BLaER1 (cell line): ENCODE measurements at regions not wholly inside any gene's neighbourhood (a gene's known extent, or its start where the extent isn't known, plus 50 kb on each side); places are given as distances from the start of the nearest gene placed in this dataset.
"Not testable (repeated sequence)": the region's sequence is repeated elsewhere in the genome, so short reads cannot be mapped to it uniquely, and the experiment has no call there.

Experiments
- H3K27ac ChIP-seq: shearing (Covaris generic); formaldehyde crosslinking; 2 replicates; pipeline ENCODE4 v1.8.1; 2022
- H3K27me3 ChIP-seq: shearing (Covaris generic); formaldehyde crosslinking; 2 replicates; pipeline ENCODE4 v1.8.1; 2022
- H3K36me3 ChIP-seq: shearing (Covaris generic); formaldehyde crosslinking; 2 replicates; pipeline ENCODE4 v1.8.1; 2022
- H3K4me1 ChIP-seq: shearing (Covaris generic); formaldehyde crosslinking; 2 replicates; pipeline ENCODE4 v1.8.1; 2022
- H3K4me2 ChIP-seq: shearing (Covaris generic); formaldehyde crosslinking; 2 replicates; pipeline ENCODE4 v1.8.1; 2022
- H3K4me3 ChIP-seq: shearing (Covaris generic); formaldehyde crosslinking; 2 replicates; pipeline ENCODE4 v1.8.1; 2022
- H3K9ac ChIP-seq: shearing (Covaris generic); formaldehyde crosslinking; 2 replicates; pipeline ENCODE4 v1.8.1; 2022
- H3K9me3 ChIP-seq: shearing (Covaris generic); formaldehyde crosslinking; 2 replicates; pipeline ENCODE4 v1.8.1; 2022
- H4K20me1 ChIP-seq: shearing (Covaris generic); formaldehyde crosslinking; 2 replicates; pipeline ENCODE4 v1.8.1; 2022
- Cebpa-rat ChIP-seq: shearing (Covaris generic); IDR thresholded peaks from 2 replicates; pipeline ENCODE4 v1.8.1; 2022

GRCh38 chr16:48734220-48734619 is 124.2 kb upstream of the N4BP1 start:
- Histone ChIP-seq H3K9ac (no peak overlapping the region), H3K4me2 (no peak overlapping the region), H3K9me3 (no peaks in the 10 kb centered on the region), H3K27ac (no peak overlapping the region), H3K36me3 (no peaks in the 10 kb centered on the region), H3K27me3 (no peaks in the 10 kb centered on the region), H3K4me3 (no peak overlapping the region), H4K20me1 (no peaks in the 10 kb centered on the region), H3K4me1 (no peaks in the 10 kb centered on the region)
- no peak for TF ChIP-seq Cebpa-rat

DNA sequence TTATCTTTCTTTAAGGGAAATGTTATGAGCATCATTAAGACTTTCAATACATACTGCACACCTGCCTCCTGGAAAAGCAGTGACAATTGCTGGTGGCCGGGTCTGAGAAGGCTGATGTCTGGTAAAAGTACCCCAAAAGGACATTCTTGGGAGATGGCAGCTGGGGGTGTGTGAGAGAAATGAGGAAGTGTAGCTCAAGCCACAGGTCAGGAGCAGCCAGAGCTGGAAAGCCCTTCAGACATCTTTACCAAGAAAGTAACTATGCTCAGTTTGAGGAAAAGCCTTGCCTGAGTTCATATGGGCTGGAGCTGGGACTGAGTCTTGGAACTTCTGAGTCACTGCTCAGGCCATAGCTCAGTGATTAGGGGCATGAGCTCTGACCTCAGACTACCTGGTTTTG is 94.7 kb upstream of the N4BP1 start:
- H3K4me3 ChIP-seq = no peak overlapping the region
- no peak overlapping the region for H3K27ac ChIP-seq
- H4K20me1 ChIP-seq = no peaks in the 10 kb centered on the region
- H3K9me3 ChIP-seq = peaks cover 15% of the 10 kb centered on the region
- no peaks in the 10 kb centered on the region for H3K27me3 ChIP-seq
- TF ChIP-seq Cebpa-rat = no peak
- H3K36me3 ChIP-seq = no peaks in the 10 kb centered on the region
- H3K9ac ChIP-seq = no peak overlapping the region
- peaks cover 7% of the 10 kb centered on the region for H3K4me1 ChIP-seq
- no peak overlapping the region for H3K4me2 ChIP-seq

DNA sequence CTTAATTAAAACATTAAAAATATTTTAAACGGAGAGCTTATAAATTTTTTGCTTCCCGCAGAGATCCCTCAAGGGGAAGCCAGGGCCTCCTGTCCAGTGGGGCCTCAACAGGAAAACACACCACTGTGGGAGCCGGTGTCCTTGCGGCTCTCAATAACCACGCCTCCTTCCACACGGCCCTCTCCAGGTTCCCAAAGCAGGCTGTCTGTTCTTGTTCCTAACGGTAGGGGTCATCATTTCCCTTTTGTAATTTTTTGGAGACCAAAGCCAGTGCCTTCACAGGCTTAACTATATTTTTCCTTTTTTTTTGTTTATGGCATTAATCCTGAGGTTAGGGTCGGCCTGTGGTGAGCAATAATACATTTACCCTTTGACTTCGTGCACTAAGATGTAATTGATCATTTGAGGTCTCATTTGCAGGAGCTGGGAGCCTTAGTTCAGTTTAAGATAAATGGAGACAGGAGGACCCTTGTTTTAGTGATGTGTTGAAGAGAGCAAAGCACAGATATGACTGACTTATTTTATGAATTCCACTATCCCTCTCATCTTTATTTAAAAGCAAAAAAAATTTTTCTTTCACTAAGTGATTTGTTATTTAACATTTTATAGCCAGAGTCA is 77.5 kb upstream of the N4BP1 start:
- Histone ChIP-seq H3K27ac (no peak overlapping the region), H3K4me1 (peaks cover 26% of the 10 kb centered on the region)

DNA sequence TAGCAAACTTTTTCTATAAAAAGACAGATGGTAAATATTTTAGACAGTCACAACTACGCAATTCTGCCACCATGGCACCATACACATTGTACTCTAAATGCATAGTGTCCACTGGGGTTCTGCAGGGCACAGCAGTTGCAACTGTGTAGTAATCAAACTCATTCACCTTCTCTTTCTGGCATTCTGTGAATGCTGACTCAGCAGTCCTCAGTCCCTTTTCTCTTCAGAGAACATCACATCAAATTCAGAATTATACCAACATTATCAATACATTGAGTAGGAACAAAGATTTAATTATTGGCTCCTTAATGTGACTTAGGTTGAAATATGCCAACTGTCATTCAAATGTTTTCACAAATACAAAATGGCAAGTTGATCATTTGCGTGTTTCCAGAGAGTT is 74.2 kb upstream of the N4BP1 start:
- Histone ChIP-seq H3K9ac (no peak overlapping the region), H3K4me2 (no peak overlapping the region), H3K27ac (no peak overlapping the region), H3K9me3 (no peaks in the 10 kb centered on the region), H4K20me1 (no peaks in the 10 kb centered on the region), H3K36me3 (no peaks in the 10 kb centered on the region), H3K27me3 (no peaks in the 10 kb centered on the region), H3K4me3 (no peak overlapping the region), H3K4me1 (peaks cover 29% of the 10 kb centered on the region)
- TF ChIP-seq Cebpa-rat = no peak

More for the DNA sequence above, 77.5 kb upstream of the N4BP1 start:
- no peaks in the 10 kb centered on the region for H3K27me3 ChIP-seq
- no peaks in the 10 kb centered on the region for H3K36me3 ChIP-seq
- no peak overlapping the region for H3K9ac ChIP-seq
- H4K20me1 ChIP-seq = no peaks in the 10 kb centered on the region
- no peaks in the 10 kb centered on the region for H3K9me3 ChIP-seq
- peak overlapping the region; percentile 18; the same call in 1 of the 2 replicates for H3K4me2 ChIP-seq
- H3K4me3 ChIP-seq = no peak overlapping the region
- TF ChIP-seq Cebpa-rat = no peak

DNA sequence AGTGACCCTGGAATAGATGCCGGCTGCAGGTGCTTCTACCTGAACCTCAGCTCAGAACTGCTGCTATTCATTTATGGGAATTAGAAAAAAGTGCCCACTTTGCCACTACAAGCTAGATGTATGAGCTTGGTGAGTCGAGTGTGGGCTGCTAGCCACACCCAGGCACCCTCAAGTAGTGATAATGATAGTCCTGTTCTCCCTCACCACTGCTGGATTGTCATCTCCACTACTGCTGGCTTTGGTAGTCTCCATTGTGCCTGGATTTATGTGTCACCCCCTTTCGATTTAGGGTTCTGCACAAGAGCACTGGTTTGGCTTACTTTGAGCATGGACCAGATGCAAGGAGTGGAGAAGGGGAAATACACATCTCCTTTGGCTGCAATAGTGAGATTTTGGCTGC is 73.0 kb upstream of the N4BP1 start:
- Histone ChIP-seq H3K4me1 (peaks cover 29% of the 10 kb centered on the region), H3K27me3 (no peaks in the 10 kb centered on the region), H3K4me3 (no peak overlapping the region), H3K4me2 (no peak overlapping the region), H3K9ac (no peak overlapping the region), H3K9me3 (no peaks in the 10 kb centered on the region), H3K36me3 (no peaks in the 10 kb centered on the region), H3K27ac (no peak overlapping the region), H4K20me1 (no peaks in the 10 kb centered on the region)
- TF ChIP-seq Cebpa-rat = no peak

GRCh38 chr16:48681520-48681919 is 71.5 kb upstream of the N4BP1 start:
- no peak overlapping the region for H3K9ac ChIP-seq
- peaks cover 21% of the 10 kb centered on the region for H3K4me1 ChIP-seq
- H3K27ac ChIP-seq = no peak overlapping the region
- TF ChIP-seq Cebpa-rat = no peak
- no peak overlapping the region for H3K4me3 ChIP-seq
- H4K20me1 ChIP-seq = no peaks in the 10 kb centered on the region
- H3K36me3 ChIP-seq = no peaks in the 10 kb centered on the region
- no peak overlapping the region for H3K4me2 ChIP-seq
- no peaks in the 10 kb centered on the region for H3K9me3 ChIP-seq
- no peaks in the 10 kb centered on the region for H3K27me3 ChIP-seq

DNA sequence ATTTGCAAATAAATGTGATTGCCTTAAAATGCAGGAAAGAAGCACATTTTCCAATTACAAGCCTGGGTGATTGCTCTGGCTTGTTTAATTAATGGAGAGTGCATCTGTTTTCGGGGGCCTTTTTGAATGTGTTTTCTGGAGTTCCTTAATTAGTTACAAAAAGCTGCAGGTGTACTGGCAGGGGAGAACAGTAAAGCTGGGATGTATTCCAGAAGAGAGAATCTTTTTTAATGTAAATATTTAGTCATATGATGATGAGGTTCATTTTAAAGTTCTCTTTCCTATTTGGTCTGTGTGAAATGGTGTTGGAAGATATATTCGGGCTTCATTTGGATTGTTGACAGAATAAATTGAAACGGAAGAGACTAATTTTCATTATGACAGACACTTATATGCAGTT is 70.9 kb upstream of the N4BP1 start:
- no peak overlapping the region for H3K4me2 ChIP-seq
- H3K27me3 ChIP-seq = no peaks in the 10 kb centered on the region
- H4K20me1 ChIP-seq = no peaks in the 10 kb centered on the region
- no peak for TF ChIP-seq Cebpa-rat
- H3K27ac ChIP-seq = no peak overlapping the region
- no peak overlapping the region for H3K4me3 ChIP-seq
- H3K9ac ChIP-seq = no peak overlapping the region
- H3K36me3 ChIP-seq = no peaks in the 10 kb centered on the region
- H3K9me3 ChIP-seq = peaks cover under 1% of the 10 kb centered on the region; the same call in 1 of the 2 replicates
- H3K4me1 ChIP-seq = peaks cover 14% of the 10 kb centered on the region

DNA sequence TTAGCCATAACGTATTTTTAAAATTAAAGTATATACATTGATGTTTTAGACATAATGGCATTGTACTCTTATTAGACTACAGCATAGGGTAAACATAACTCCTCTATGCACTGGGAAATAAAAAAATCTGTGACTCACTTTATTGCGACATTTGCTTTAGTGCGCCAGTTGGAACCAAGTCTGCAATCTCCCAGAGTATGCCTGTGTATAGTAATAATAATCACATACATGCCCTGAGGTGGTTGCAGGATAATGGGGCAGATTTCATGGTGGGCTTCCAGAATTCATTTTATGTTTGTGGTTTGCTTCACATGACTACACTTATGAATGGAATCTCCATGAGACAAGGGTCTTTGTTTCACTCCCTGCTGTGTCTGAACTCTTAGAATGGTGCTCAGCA is 66.9 kb upstream of the N4BP1 start:
- H3K9ac ChIP-seq = no peak overlapping the region
- no peaks in the 10 kb centered on the region for H3K36me3 ChIP-seq
- no peaks in the 10 kb centered on the region for H4K20me1 ChIP-seq
- peaks cover 24% of the 10 kb centered on the region for H3K9me3 ChIP-seq
- no peak for TF ChIP-seq Cebpa-rat
- H3K27me3 ChIP-seq = no peaks in the 10 kb centered on the region
- no peak overlapping the region for H3K4me3 ChIP-seq
- no peak overlapping the region for H3K4me2 ChIP-seq
- H3K27ac ChIP-seq = no peak overlapping the region
- no peaks in the 10 kb centered on the region for H3K4me1 ChIP-seq

GRCh38 chr16:48668184-48668583 is 58.2 kb upstream of the N4BP1 start:
- not testable (repeated sequence) for H3K9ac ChIP-seq, H3K36me3 ChIP-seq, H3K4me1 ChIP-seq, H3K4me3 ChIP-seq, H4K20me1 ChIP-seq, H3K27ac ChIP-seq, H3K27me3 ChIP-seq, H3K4me2 ChIP-seq
- H3K9me3 ChIP-seq = peaks cover 26% of the 10 kb centered on the region

DNA sequence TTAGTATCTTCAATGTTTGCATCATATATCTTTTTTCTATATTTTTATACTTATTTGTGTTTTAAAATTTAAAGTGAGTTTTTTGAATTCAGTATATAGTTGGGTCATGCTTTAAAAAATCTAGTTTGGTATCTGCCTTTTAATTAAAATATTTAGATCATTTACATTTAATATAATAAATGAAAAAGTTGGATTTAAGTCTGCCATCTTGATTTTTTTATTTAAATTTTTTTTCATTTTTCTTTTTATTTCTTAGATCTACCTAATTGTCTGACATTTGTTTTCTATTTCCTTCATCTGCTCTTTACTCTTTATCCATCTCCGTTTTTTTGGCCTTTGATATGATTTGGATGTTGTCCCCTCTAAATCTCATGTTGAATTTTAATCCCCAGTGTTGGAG is 50.0 kb upstream of the N4BP1 start:
- TF ChIP-seq Cebpa-rat = no peak
- no peaks in the 10 kb centered on the region for H3K27me3 ChIP-seq
- no peaks in the 10 kb centered on the region for H3K36me3 ChIP-seq
- no peaks in the 10 kb centered on the region for H3K4me1 ChIP-seq
- no peak overlapping the region for H3K27ac ChIP-seq
- H4K20me1 ChIP-seq = no peaks in the 10 kb centered on the region
- no peak overlapping the region for H3K9ac ChIP-seq
- H3K4me2 ChIP-seq = no peak overlapping the region
- peaks cover 36% of the 10 kb centered on the region for H3K9me3 ChIP-seq
- peak overlapping the region; percentile 22; the same call in 1 of the 2 replicates for H3K4me3 ChIP-seq
